IPS-NIHi7 (cell line): ENCODE measurements at regions not wholly inside any gene's neighbourhood (a gene's known extent, or its start where the extent isn't known, plus 50 kb on each side); places are given as distances from the start of the nearest gene placed in this dataset.

Experiments used
- DNase-seq: peaks from one replicate; pipeline ENCODE4 v3.0.0; 2012; ENCODE audit warnings: mixed read lengths; ENCODE audit errors: extremely low spot score

DNA sequence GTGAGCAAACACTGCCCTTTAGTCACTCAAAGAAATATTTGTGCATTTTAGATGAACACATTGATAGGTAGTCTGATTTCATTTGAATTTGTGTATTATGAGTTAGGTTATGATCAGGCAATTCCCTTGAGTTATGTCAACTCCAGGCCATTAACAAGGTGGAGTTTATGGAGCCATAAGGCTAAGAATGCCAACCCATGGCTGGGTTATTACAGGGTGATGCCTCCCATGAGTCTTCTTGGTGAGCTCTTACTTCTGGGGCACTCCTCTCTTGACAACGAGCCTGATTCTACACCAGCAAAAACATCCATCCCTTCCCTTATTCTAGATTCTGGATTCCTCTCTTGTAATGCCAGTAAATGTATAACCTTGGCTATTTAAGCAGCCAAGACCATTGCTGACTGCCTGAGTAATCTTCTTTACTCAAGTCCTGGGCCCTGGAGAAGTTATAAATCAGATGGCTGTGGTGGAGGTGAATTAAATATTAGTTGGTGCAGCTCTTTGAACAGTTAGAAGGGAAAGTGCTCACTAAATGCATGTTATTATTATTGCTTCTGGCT lies 645.7 kb upstream of the TENM4 start:
- DNase-seq, result no peak

DNA sequence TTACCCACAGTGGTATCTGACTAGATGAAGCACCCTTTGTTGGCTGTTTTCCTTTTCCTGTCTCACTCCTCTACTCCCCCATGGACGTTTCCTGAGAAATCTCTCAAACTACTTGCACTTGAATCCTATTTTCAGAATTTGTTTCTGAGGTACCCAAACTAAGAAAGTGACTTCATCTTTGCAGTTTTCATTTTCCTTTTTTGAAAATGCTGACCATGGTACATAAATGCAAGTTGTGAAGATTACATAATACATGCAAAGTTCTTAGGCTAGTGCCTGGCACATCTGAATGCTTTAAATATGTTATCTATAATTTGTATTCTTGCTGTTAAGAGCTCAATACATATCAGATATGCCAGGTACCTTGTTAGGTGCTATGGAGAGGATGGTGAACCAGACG lies 644.7 kb upstream of the TENM4 start:
- no peak for DNase-seq

DNA sequence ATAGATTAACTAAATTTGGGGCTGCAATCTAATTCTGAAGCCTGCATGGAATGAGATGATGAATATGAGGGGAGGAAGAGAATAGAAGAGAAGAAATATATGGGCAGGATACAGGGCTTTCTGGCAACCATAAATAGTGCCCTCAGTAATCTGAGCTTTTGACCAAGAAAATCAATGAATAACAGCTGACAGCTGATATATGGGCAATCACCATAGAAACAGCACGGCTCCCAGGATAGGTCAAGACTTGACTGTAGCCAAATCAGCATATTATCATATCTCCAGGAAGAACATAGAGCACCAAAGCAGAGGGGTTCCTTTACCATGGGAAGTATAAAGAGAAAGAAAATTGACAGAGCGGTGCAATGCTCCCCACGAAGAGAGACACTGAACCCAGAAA lies 643.8 kb upstream of the TENM4 start:
- DNase-seq, result no peak

DNA sequence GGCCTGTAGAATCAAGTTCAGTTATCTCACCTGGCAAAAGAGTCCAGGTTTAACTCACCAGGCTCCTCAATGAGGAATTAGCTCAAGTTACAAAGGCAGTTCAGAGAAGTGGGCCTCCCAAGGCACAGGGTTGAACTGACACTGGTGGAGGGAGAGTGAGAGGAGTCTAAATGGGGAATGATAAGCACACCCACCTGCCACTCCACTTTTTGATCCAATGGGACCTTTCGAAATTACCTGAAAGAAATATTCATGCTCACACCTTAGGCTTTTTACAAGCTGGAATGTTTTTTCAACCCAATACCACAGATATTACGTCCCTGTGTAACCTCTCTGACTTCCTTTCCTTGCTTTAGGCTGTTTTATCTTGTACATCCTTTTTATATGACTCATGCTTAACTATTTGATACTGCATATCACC lies 642.7 kb upstream of the TENM4 start:
- peak; percentile 14 for DNase-seq

DNA sequence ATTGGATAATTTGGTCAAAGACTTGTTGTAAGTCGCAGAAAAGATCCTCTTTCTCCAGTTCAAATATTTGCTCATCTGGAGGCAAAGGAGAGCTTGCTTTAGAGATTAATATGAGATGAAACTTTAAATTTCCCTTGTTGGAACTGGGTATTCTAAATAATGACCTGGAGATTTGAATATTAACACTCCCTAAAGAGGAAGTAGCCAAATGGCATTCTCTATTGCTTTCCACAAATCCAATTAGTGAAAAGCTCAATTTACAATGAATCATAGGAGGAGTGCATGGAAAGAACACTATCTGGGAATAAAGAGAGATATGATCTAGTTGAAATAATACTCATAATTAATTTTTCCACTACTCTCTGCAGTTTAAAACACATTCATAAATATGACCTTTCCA lies 641.6 kb upstream of the TENM4 start:
- DNase-seq, result no peak

DNA sequence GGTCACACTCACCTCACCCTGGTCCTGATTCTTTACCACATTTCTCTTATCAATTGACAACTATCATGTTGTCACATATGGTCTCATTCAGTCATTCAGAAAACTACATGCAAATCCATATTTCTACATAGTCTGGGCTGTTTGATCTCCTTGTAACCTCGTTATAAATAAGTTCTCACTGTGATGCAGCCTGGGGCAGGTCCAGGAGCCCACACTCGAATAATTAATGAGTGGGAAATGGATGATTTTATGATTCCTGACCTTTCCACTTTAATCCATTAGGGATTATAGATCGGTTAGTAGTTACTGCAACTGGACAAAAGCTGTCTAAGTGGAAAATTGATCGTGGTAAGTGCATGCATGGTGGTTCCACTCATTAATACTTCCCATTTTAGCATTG lies 636.3 kb upstream of the TENM4 start:
- DNase-seq, result no peak

DNA sequence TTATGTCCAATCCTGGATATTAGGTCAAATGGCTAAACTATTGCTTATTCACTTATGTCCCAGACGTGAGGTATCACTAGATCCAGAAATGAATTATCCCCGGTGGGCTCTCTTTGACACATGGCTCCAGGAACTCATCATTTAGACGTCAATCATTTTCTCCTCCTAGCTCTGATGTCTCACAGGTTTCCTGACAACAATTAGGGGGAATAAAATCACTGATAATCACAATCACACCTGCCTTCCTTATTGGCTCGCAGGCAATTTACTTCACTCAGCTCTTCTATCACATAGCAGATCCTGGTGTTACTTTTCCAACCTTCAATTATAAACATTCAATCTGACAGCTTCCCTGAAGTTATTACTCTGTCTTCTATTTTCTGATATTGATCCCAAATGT lies 634.0 kb upstream of the TENM4 start:
- DNase-seq, result no peak

DNA sequence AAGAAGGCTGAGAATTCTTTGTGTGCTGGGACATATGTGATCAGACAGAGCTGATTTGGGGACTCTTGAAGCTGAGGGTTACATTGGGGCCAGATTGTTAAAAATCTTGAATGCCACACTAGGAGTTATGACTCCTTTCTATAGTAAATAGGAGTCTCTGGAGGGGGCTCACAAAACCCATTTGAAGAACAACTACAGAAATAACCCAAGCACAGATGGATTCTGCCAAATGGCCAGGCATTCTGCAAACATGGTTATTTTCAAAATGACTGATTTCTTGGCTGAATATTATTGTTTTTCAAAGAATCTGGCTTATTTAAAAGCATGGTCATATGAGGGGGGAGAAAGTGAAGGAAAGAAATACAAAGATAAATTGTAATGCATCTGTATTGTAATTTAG lies 625.5 kb upstream of the TENM4 start:
- DNase-seq, result no peak

DNA sequence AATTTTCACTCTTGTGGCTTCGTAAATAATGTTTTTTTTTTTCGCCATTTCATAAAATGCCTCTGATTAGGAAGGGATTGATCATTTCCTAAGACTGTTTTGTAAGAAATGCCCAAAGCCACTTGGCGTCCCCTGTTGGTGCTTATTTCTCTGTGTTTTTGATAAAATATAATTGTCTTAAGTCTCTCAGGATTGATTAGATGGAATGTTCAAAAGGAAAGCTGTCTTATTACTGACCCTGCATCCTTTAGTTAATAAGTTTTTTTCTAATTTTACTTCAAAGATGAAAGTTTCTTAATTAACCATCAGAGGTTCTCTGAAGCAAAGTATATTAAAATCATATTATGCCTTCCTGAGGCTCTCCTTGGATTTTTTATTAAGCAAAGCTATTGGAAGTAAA lies 624.3 kb upstream of the TENM4 start:
- DNase-seq, result no peak

DNA sequence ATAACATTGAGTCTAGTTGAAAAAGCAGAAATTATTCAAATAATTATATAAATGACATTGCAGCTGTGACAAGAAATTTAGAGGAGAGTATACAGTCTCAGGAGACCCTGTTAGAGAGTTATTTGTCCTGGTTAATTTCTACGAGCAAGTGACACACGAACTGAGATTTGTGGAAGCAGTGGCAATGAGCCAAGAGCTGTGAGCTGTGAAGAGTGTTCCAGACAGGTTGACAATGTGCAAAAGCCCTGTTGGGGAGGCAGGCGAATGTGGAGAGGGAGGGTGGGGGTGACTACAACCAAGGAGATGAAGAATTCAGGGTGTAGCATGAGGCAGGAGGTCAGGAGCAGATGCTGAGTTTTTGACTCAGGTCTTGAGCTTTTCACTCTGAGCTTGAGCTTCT lies 620.2 kb upstream of the TENM4 start:
- DNase-seq, result no peak

DNA sequence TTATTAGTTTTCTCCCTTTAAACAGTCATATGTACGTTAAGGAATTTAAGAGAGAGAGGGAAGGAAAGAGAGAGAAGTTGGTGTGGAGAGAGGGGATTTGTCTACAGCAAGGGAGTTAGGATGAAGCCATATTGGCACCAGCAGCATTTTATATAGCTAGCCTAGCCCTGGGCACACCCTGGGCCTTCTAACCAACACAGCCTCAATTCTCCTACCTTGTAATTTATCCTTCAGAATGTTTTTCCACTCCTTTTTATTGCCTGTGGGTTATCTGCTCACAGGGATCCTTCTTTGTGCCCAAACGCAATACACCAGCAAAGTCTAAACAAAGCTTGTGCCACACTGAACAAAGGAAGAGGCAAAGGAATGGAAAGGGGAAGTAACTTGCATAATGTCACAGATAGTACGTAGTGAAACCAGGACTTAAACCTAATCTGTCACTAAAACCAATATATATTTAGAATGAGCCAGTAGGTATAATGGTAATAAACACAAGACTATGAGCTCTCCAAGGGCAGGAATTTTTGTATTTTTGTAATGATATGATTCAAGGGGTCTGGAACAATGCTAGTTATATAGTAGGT lies 613.8 kb upstream of the TENM4 start:
- no peak for DNase-seq

DNA sequence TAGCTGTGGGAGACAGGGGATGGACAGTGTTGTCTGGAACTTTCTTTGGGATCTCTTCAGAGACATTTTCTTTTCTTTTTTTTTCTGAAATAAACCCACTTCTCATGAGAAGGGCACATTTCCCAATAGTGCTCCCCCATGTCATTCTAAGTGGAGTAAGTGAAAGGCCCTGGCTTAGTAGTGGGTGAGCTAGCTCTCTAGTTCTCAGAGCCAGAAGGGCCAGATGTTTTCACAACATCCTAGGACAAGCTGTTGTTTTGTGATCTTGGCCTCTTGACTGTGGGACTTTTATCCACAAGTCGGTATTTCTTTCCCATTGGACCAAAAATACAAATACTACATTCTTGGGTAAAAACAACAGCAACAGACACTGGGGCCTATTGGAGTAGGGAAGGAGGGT lies 607.7 kb upstream of the TENM4 start:
- no peak for DNase-seq

DNA sequence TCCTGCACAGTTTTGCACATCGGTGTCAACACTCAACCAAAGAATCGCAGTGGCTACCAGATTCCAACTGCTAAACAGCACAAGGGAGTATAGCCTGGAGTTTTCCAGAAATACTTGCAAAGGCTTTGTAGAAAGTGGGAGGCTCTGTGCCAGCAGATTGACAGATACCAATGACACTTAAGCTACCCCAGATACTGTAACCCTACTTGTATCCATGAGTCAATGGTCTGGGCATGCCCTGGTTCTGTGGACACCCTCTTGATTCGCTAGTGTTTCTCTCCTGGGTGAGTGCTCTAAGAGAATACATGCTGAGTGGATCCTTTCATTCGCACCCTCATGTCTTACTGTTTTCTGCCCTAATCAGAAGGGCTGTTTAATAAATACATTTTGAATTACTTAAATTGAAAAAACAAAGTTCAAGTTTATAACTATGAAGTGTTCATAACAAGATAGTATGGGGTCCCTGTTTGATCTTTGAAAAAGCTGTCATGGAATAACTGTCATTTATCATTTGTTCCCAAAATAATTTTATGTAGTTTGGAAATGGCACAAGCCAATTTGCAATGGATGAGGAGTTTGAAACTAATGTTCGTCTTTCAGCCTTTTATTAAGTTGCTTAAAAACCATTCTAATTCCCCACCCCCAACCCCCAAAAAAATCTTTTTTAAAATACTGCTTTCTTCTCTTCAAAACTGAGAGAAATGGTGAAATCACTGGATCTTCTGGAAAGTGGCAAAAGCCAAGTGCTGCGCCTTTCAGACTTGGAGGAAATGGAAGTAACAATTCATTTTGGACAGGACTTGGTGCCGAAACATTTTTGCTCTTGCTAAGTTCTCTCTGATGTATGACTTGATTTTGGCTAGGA lies 600.5 kb upstream of the TENM4 start:
- no peak for DNase-seq

DNA sequence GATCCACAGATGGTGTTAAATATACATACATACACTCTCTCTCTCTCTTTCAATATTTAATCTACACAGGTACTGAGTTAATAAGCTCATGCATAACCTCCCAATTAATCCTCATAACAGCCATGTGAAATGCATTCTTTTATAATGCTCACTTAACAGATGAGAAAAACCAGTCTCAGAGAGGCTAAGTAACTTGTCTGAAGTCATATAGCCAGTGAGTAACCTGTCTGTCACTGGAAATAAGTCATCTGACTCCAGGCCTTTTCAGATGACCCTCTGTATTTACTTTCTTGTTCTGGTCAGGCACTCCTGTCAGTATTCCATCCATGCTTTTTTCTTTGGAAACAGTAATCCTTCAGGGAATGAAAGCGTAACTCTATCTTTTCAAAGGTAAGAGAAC lies 594.0 kb upstream of the TENM4 start:
- no peak for DNase-seq

DNA sequence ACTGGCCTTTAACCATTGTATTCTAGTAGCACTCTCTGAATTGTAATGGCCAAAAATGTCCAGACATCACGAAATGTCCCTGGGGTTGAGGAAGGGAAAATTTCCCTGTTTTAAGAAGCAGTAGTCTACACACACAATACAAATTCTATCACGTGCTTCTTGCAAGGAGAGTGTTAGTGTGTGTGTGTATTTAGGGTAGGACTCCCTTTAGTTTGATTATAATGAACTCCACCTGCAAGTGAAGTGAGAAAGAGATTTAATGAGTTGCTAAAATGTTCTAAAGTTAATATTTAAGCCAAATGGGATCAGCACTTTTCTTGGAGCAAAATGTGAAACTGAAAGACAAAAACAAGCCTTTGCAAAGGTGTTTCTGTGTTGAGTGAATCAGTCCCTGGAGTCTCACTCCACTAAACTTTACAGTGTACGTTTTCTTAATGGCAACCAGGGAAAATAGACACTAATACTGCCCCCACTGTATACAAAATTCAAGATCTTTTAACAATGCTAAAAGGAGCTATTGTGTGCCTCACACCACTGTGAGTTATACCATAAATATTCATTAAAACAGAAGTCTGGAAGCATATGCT lies 590.3 kb upstream of the TENM4 start:
- no peak for DNase-seq

DNA sequence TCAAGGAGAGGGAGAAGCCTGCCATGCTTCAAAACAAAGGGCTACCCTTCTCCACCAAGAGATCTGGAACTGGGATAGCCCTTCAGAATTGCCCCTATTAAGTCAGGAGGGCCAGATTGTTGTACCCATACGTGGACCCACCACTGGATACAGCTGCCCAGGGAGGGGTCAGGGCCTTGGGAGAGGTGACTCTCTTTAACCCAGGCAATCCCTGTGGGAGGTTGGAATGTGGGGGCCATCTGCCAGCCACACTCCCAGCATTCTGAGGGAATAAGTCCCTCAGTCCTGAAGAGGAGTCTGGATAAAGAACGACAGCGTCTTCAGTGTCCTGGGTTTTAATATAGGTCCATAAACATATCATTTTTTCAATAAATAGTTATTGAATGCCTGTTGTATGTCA lies 588.2 kb upstream of the TENM4 start:
- DNase-seq, result no peak

DNA sequence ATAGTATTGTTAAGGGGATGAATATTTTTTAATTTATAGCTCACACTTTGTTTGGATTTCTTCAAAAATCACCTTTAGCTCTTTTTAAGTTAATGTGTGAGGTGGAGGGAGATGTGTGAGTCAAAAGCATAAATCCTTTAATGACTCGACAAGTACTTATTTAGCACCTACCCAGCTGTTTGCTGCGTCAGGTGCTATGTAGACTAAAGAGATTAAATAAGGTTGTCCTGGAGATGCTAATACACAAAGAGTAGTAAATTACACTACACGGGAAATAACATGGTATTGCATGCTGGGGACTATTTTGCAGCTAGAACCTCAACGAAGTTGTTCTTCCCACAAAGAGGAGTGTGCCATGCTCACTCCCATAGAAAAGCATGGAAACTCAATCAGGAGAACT lies 583.3 kb upstream of the TENM4 start:
- no peak for DNase-seq

DNA sequence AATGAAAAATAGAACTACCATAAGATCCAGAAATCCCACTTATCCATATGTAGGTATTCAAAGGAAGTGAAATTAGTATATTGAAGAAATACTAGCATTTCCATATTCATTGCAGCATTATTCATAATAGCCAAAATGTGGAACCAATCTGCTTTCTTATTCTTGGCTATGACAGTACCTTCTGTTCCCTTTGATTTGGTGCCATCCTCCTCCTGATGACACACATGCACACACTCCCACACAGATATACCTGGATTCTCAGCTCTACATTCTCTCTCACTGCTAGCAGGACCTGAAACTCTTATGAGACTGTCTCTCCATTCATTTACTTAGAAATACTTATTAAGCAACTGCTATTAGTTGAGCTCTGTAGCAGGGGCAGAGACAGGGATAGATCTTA lies 582.6 kb upstream of the TENM4 start:
- DNase-seq, result no peak

DNA sequence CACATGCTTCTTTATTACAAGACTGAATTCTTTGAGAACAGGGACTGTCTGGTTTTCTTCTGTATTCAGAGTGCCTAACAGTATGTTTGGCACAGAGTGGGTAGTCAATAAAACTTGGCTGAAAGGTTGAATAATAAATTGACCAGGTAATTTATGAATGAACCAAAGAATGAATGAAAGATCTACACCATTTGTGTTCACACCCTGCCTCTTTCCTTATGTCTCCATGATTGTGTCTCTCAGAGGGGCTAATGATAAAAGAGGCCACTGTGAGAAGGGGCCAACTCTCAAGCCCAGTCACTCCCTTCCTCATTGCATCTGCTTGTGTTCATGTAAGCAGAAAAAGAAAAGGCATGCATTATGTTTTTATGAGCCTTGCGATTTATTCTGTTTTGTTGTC lies 569.7 kb upstream of the TENM4 start:
- no peak for DNase-seq

DNA sequence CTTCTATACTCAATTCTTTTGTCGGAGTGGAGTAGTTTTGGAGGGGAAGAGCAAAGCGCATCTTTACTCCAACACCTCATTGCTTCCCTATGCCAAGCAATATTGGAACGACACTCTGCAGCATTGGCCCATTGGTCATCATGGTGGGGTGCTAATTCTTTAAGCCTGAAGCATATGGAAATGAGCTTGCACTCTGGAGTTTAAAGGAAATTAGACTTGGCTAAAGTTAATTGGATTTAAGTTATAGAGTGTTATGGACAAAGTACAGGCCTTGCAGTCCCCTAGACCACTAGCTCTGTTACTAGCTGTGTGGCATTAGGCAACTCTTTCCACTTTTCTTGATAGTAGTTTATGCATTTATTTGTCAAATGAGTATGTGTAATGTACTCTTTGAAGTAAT lies 568.3 kb upstream of the TENM4 start:
- no peak for DNase-seq

DNA sequence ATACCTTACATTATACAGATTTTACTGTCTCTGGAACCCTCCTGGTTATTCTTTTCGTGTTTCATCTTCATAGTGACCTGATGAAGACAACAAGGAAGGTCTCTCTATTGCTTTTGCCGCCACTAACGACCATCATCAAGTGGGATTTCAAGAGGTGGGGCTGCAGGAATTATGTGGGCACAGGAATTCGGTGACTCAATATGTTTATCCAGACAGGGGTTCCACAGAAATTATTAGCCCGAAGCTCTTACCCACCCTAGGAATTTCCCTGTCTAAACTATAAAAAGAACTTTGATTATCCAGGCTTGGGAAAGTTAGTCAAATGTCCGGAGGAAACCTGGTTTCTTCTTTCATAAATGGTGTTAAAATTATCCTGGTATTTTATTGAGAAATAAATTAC lies 566.8 kb upstream of the TENM4 start:
- no peak for DNase-seq

DNA sequence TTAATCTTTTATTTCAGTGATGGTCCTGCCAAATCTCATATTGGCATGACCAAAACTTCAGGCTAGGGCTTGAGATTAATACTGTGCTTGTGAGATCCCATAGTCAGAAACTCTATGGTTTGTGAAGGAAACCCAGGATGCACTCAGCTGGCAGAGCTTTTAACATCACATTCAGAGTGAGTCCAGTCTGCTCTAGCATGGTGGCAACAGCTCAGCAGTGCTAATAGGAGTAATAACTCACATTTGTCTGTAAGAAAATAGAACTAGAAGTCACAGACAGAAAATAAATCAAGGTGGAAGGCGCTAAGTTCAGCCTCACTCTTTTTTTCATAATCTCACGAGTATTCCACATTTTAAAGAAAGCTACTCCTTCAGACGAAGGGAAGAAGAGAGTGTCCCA lies 549.3 kb upstream of the TENM4 start:
- DNase-seq, result no peak

DNA sequence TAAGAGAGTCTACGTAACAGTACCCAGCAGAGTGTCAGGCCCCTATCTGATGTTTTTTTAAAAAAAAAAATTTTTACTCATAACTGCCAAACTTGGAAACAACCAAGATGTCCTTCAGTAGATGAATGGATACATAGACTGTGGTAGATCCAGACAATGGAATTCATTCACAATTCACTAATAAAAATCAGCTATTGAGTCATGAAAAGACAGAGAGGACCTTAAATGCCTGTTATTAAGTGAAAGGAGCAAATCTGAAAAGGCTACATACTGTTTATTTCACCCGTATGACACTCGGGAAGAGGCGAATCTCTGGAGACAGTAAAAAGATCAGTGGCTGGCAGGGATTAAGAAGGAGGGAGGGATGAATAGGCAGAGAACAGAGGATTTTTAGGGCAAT lies 541.4 kb upstream of the TENM4 start:
- no peak for DNase-seq
